NCI-H1436 treated with DMSO at 0.1 percent for 48 hours (cell line): ENCODE measurements at regions not wholly inside any gene's neighbourhood (a gene's known extent, or its start where the extent isn't known, plus 50 kb on each side); places are given as distances from the start of the nearest gene placed in this dataset.
"Not testable (repeated sequence)": the region's sequence is repeated elsewhere in the genome, so short reads cannot be mapped to it uniquely, and the experiment has no call there.

ENCODE experiments used
- DNase-seq: peaks from one replicate; lab custom pipeline; 2025; lab: John Stamatoyannopoulos, UW

GRCh38 chr12:20044351-20044750 lies 324.0 kb upstream of the PDE3A start:
- no peak for DNase-seq

GRCh38 chr12:20044846-20045245 lies 323.5 kb upstream of the PDE3A start:
- DNase-seq, result no peak

GRCh38 chr12:20047901-20048300 lies 320.4 kb upstream of the PDE3A start:
- DNase-seq, result no peak

- no peak for DNase-seq
Measured at GRCh38 chr12:20050221-20050620, 318.1 kb upstream of the PDE3A start.

GRCh38 chr12:20053782-20054181 lies 314.6 kb upstream of the PDE3A start:
- no peak for DNase-seq

- no peak for DNase-seq
Measured at GRCh38 chr12:20055856-20056255, 312.5 kb upstream of the PDE3A start.

GRCh38 chr12:20057398-20057797 lies 310.9 kb upstream of the PDE3A start:
- no peak for DNase-seq

GRCh38 chr12:20063116-20063515 lies 305.2 kb upstream of the PDE3A start:
- no peak for DNase-seq

GRCh38 chr12:20077618-20078017 lies 290.7 kb upstream of the PDE3A start:
- DNase-seq, result no peak

GRCh38 chr12:20089077-20089476 lies 279.3 kb upstream of the PDE3A start:
- DNase-seq, result no peak

- DNase-seq, result not testable (repeated sequence)
Measured at GRCh38 chr12:20093190-20093810, 275.0 kb upstream of the PDE3A start.

GRCh38 chr12:20096430-20096829 lies 271.9 kb upstream of the PDE3A start:
- no peak for DNase-seq

- no peak for DNase-seq
Measured at GRCh38 chr12:20097626-20098025, 270.7 kb upstream of the PDE3A start.

GRCh38 chr12:20099395-20100183 lies 268.7 kb upstream of the PDE3A start:
- no peak for DNase-seq

GRCh38 chr12:20101046-20101445 lies 267.3 kb upstream of the PDE3A start:
- DNase-seq, result no peak

- DNase-seq, result no peak
Measured at GRCh38 chr12:20105943-20106342, 262.4 kb upstream of the PDE3A start.

GRCh38 chr12:20109676-20110075 lies 258.7 kb upstream of the PDE3A start:
- no peak for DNase-seq

- DNase-seq, result not testable (repeated sequence)
Measured at GRCh38 chr12:20115371-20115770, 253.0 kb upstream of the PDE3A start.

GRCh38 chr12:20119596-20120402 lies 248.5 kb upstream of the PDE3A start:
- no peak for DNase-seq

- DNase-seq, result no peak
Measured at GRCh38 chr12:20120403-20120725, 248.0 kb upstream of the PDE3A start.

- no peak for DNase-seq
Measured at GRCh38 chr12:20122274-20122673, 246.1 kb upstream of the PDE3A start.

GRCh38 chr12:20123465-20123864 lies 244.9 kb upstream of the PDE3A start:
- DNase-seq, result no peak

GRCh38 chr12:20125276-20125798 lies 243.0 kb upstream of the PDE3A start:
- no peak for DNase-seq
